ENCODE measurements at regions not wholly inside any gene's neighbourhood (a gene's known extent, or its start where the extent isn't known, plus 50 kb on each side); places are given as distances from the start of the nearest gene placed in this dataset.

DNA sequence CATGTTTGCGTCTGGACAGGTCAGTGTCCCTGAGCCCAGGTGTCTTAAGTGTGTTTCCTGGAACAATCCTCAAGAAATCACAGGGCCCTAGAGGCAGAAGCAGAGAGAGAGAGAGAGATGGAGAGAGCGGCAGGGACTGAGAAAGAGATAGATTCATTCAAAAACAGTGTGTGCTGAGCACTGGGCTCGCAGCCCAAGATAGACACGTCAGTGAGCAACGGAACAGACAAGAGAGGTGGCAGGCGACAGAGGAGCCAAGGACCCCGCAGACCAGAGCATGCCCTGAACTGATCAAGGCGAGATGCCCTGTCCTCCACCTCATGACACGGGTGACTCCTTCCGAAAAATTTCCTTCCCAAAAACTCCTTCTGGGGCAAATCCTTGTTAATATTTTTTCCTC lies 362.0 kb upstream of the SULF2 start:
- no peak for TF ChIP-seq CTCF (IDR thresholded peaks at IDR 0.05)
- TF ChIP-seq POLR2A (IDR thresholded peaks at IDR 0.05), result no peak

Data from body of pancreas (tissue), 4 donors.